Posterior vena cava (tissue), 2 donors: ENCODE measurements at regions not wholly inside any gene's neighbourhood (a gene's known extent, or its start where the extent isn't known, plus 50 kb on each side); places are given as distances from the start of the nearest gene placed in this dataset.
"Not testable (repeated sequence)": the region's sequence is repeated elsewhere in the genome, so short reads cannot be mapped to it uniquely, and the experiment has no call there.

Source experiments
- DNase-seq: peaks from one replicate; pipeline ENCODE4 v3.0.0-alpha.2; 2020; ENCODE audit warnings: low spot score
- intact Hi-C, 2 donors: fragments of 100-400 bp; cut with DNase I; formaldehyde crosslinking; loops; one replicate each; pipeline versions ENCODE4 v1.14.1 to v1.14.2; 2022 to 2023
- donor health status: DM: yes; HTN: yes; CAD: no.
- donor health status: DM: yes; HTN: yes; CAD: no.

- DNase-seq: no peak
- intact Hi-C loops: no loop called here
Measured at GRCh38 chr5:17077440-17078233, 139.8 kb upstream of the BASP1 start.

DNA sequence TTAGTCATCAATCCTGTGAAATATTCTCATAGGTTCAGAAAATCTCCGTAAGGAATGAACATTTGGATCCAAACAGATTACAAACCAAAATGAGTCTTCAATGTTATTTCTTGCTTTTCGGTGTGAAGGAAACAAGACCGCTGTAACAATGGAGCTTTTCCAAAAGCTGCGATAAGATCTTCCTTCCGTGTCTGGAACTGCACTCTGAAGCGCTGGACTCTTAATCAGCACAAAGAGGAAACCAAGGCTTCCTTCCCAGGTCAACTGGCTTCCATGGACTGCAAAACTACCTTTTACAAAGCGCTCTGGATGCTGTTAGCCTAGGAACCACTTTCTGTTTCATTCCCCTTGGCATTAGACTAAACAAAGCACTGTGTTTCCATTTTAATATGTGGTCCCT is 137.9 kb upstream of the BASP1 start:
- intact Hi-C loops: no loop called here
- no peak for DNase-seq

DNA sequence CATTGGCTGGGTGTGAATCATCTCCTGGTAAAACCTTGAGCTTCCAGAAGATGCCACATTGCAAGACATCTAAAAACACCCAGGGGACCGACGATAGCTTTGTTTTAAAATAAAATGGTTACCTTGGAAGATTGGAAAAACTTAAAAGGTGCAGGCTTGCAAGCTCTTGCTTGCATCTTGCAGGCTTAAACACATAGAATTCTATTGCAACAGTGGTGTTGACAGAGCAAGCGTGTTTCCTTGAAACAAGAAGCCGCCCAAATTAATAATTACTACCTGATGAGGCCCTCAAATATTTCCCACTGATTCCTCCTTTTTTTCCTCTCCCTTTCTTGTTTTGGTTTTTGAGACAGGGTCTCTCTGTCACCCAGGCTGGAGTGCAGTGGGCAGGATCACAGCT is 137.1 kb upstream of the BASP1 start:
- intact Hi-C loops: no loop called here
- no peak for DNase-seq

GRCh38 chr5:17081142-17081541 is 136.3 kb upstream of the BASP1 start:
- intact Hi-C loops: no loop called here

GRCh38 chr5:17083276-17083675 is 134.2 kb upstream of the BASP1 start:
- DNase-seq, intact Hi-C loops: not testable (repeated sequence)

More at GRCh38 chr5:17081142-17081541, 136.3 kb upstream of the BASP1 start:
- DNase-seq: no peak

GRCh38 chr5:17087035-17087434 is 130.4 kb upstream of the BASP1 start:
- intact Hi-C loops: no loop called here

DNA sequence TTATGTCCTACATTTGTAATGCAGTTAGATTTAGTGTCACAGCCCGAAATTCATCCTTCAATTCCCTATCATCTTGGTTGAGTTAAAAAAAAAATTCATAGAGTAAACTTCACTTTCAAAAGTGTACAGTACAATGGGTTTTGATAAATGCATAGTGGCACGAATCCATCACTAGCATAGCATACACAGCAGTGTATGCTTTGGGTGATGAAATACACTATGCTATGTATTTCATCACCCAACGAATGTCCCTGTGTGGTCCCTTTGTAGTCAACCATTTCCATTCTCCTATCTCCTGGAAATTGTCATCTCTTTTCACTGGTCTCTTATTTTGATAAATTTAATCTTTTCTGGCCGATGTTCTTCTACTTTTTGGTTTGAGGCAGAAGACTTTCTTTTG is 129.4 kb upstream of the BASP1 start:
- no peak for DNase-seq
- intact Hi-C loops: no loop called here

More at GRCh38 chr5:17087035-17087434, 130.4 kb upstream of the BASP1 start:
- DNase-seq: no peak

GRCh38 chr5:17089001-17089400 is 128.4 kb upstream of the BASP1 start:
- intact Hi-C loops: no loop called here
- DNase-seq: no peak

DNA sequence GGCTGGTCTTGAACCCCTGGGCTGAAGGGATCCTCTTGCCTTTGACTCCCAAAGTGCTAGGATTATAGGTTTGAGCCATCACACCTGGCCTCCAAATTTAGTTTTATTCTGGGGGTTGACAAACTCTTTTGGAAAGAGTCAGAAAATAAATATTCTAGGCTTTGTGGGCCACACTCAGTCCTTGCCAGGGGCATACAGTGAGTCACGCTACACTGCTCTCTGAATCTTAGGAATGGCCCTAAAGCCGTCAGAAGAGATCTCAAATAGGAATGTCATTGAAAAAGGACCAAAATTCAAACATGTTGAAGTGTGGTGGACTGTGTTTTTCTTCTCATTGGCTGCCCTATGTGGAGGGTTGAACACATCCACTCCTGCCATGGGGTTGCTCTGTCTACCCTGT is 127.7 kb upstream of the BASP1 start:
- DNase-seq: no peak
- intact Hi-C loops: no loop called here

GRCh38 chr5:17090839-17091238 is 126.6 kb upstream of the BASP1 start:
- intact Hi-C loops: no loop called here

GRCh38 chr5:17094830-17095229 is 122.6 kb upstream of the BASP1 start:
- DNase-seq: no peak
- intact Hi-C loops: no loop called here

More at GRCh38 chr5:17090839-17091238, 126.6 kb upstream of the BASP1 start:
- DNase-seq: no peak

- no peak for DNase-seq
- intact Hi-C loops: no loop called here
Measured at GRCh38 chr5:17096952-17097695, 120.3 kb upstream of the BASP1 start.

DNA sequence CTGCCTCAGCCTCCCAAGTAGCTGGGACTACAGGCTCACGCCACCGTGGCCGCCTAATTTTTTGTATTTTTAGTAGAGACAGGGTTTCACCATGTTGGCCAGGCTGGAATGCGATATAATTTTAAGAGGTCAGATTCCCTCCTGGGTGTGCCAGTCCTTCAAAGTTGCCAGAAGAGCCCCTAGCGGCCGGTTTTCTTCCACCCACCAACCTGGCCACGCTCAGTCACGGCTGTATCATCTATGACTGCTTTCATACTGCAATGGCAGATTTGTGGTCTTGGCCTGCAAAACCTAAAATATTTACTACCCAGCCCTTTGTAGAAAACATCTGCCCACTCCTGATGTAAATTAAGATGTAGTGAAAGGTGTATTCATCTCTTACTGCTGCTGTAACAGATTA is 117.5 kb upstream of the BASP1 start:
- DNase-seq: no peak
- intact Hi-C loops: no loop called here

DNA sequence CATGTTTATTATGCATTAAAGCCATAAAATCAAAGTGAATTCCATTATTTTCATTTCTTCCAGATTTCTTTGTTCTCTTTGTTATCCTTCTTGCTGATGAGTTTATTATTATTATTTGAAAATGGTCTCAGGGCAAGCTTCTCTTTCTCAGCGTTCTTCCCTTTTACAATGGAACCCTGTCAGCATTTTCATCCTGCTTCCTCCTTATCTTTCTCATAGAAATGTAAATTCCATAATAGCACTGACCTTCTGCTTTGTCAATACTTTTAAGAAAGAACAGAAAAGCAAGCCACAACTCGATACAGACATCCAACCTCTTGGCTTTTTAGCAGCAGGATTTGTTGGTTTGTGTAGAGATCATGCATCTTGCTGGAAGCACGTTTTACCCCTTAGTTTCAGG is 114.0 kb upstream of the BASP1 start:
- intact Hi-C loops: no loop called here
- DNase-seq: no peak

- intact Hi-C loops: loop anchor here in 1 of 2 donors (5.0 kb wide), 1 partner anchor 1256 kb away; no protein-coding TSS in a partner anchor
Measured at GRCh38 chr5:17105744-17106418, 111.5 kb upstream of the BASP1 start.

GRCh38 chr5:17106521-17106920 is 110.9 kb upstream of the BASP1 start:
- intact Hi-C loops: loop anchor here in 1 of 2 donors (5.0 kb wide), 1 partner anchor 1256 kb away; no protein-coding TSS in a partner anchor

More at GRCh38 chr5:17105744-17106418, 111.5 kb upstream of the BASP1 start:
- no peak for DNase-seq

GRCh38 chr5:17112091-17112716 is 105.2 kb upstream of the BASP1 start:
- intact Hi-C loops, DNase-seq: not testable (repeated sequence)

More at GRCh38 chr5:17106521-17106920, 110.9 kb upstream of the BASP1 start:
- DNase-seq: no peak

DNA sequence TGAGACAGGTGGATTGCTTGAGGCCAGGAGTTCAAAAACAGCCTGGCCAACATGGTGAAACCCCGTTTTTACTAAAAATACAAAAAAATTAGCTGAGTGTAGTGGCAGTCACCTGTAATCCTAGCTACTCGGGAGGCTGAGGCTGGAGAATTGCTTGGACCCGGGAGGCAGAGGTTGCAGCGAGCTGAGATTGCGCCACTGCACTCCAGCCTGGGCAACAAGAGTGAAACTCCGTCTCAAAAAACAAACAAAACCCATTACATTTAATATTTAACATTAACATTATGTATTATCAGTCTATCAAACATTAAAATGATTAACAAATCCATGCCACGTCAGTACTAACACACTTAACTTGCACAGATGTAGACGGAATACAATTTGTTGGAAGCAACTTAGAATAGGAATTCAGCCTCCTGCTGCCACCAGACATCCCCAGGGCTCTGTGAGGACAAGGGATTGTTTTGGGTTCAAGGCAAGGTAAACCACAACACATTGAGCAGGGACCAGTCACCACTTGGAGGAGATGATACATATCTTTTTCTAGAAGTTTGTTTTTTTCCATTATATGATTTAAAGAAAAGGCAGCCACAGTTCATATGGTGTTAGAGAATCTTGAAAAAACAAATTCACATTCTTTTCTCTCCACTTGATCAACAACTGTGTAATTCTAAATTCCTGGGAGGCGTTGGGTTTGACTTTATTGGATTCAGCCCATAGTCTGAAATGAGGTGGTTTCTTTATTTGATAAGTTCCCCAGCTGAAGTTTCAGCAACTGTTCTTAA is 104.1 kb upstream of the BASP1 start:
- intact Hi-C loops: no loop called here
- DNase-seq: no peak

DNA sequence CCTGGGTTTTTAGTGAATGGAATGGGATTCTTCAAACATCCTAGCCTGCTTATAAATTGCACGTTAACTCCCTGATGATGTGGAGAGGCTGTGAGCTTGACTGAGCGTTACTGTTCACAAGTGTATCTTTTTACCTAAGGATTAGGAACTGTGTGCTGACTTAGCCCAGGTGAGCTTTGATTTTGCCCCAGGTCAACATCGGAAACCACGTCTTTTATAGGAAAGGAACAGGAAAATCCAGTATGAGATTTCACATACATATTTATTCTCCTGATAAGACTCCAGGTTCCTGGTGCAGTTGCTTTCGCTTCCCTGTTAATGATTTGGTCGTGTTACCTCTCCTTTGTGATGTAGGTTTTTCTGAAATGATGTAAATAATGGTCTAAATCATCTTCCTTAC is 103.2 kb upstream of the BASP1 start:
- DNase-seq: no peak

More for the DNA sequence above, 103.2 kb upstream of the BASP1 start:
- intact Hi-C loops: no loop called here
